ENCODE measurements at regions not wholly inside any gene's neighbourhood (a gene's known extent, or its start where the extent isn't known, plus 50 kb on each side); places are given as distances from the start of the nearest gene placed in this dataset.
"Not testable (repeated sequence)": the region's sequence is repeated elsewhere in the genome, so short reads cannot be mapped to it uniquely, and the experiment has no call there.

- DNase-seq (ENCODE audit: low read depth, low spot score): no peak
- no peak overlapping the region for H3K4me3 ChIP-seq (ENCODE audit: low read length)
Measured at GRCh38 chr6:163733061-163733460, 318.5 kb downstream of the QKI start.

GRCh38 chr6:163732479-163732878 lies 318.0 kb downstream of the QKI start:
- DNase-seq (ENCODE audit: low read depth, low spot score): no peak
- H3K4me3 ChIP-seq (ENCODE audit: low read length): no peak overlapping the region

GRCh38 chr6:163732014-163732351 lies 317.5 kb downstream of the QKI start:
- not testable (repeated sequence) for H3K4me3 ChIP-seq (ENCODE audit: low read length); DNase-seq (ENCODE audit: low read depth, low spot score)

- no peak for DNase-seq (ENCODE audit: low read depth, low spot score)
Measured at GRCh38 chr6:163731215-163732013, 316.9 kb downstream of the QKI start.

GRCh38 chr6:163730246-163731210 lies 316.0 kb downstream of the QKI start:
- no peak overlapping the region for H3K4me3 ChIP-seq (ENCODE audit: low read length)
- DNase-seq (ENCODE audit: low read depth, low spot score): no peak

More at GRCh38 chr6:163731215-163732013, 316.9 kb downstream of the QKI start:
- H3K4me3 ChIP-seq (ENCODE audit: low read length): no peak overlapping the region

- no peak for DNase-seq (ENCODE audit: low read depth, low spot score)
- H3K4me3 ChIP-seq (ENCODE audit: low read length): no peak overlapping the region
Measured at GRCh38 chr6:163729127-163729872, 314.8 kb downstream of the QKI start.

GRCh38 chr6:163728442-163729126 lies 314.1 kb downstream of the QKI start:
- no peak overlapping the region for H3K4me3 ChIP-seq (ENCODE audit: low read length)
- no peak for DNase-seq (ENCODE audit: low read depth, low spot score)

- DNase-seq (ENCODE audit: low read depth, low spot score): no peak
- H3K4me3 ChIP-seq (ENCODE audit: low read length): no peak overlapping the region
Measured at GRCh38 chr6:163726037-163726695, 311.6 kb downstream of the QKI start.

- no peak overlapping the region for H3K4me3 ChIP-seq (ENCODE audit: low read length)
- DNase-seq (ENCODE audit: low read depth, low spot score): no peak
Measured at GRCh38 chr6:163725008-163725941, 310.8 kb downstream of the QKI start.

GRCh38 chr6:163724196-163724595 lies 309.7 kb downstream of the QKI start:
- H3K4me3 ChIP-seq (ENCODE audit: low read length): no peak overlapping the region
- DNase-seq (ENCODE audit: low read depth, low spot score): no peak

GRCh38 chr6:163723759-163724158 lies 309.2 kb downstream of the QKI start:
- no peak for DNase-seq (ENCODE audit: low read depth, low spot score)
- no peak overlapping the region for H3K4me3 ChIP-seq (ENCODE audit: low read length)

- DNase-seq (ENCODE audit: low read depth, low spot score): no peak
- no peak overlapping the region for H3K4me3 ChIP-seq (ENCODE audit: low read length)
Measured at GRCh38 chr6:163721922-163722692, 307.6 kb downstream of the QKI start.

- no peak overlapping the region for H3K4me3 ChIP-seq (ENCODE audit: low read length)
- DNase-seq (ENCODE audit: low read depth, low spot score): no peak
Measured at GRCh38 chr6:163721435-163721834, 306.9 kb downstream of the QKI start.

- no peak overlapping the region for H3K4me3 ChIP-seq (ENCODE audit: low read length)
- DNase-seq (ENCODE audit: low read depth, low spot score): no peak
Measured at GRCh38 chr6:163720460-163721235, 306.1 kb downstream of the QKI start.

GRCh38 chr6:163720005-163720404 lies 305.5 kb downstream of the QKI start:
- no peak overlapping the region for H3K4me3 ChIP-seq (ENCODE audit: low read length)
- no peak for DNase-seq (ENCODE audit: low read depth, low spot score)
